GM12878 (cell line): ENCODE measurements at regions not wholly inside any gene's neighbourhood (a gene's known extent, or its start where the extent isn't known, plus 50 kb on each side); places are given as distances from the start of the nearest gene placed in this dataset.

Experiments
- ATAC-seq: fragments of 200-7000 bp; cut with Tn5 transposase; 3 replicates; pipeline ENCODE4 v1.9.1; 2020; ENCODE audit warnings: mild to moderate bottlenecking, moderate library complexity
- BruUV-seq: library from RNA; stranded (reverse); fragments of 400-500 nt; replicated peaks from 2 replicates; lab custom pipeline; 2021; lab: Mats Ljungman, UMichigan
- CTCF ChIA-PET: fragments of 300-600 bp; sonication (Branson Sonifier 250); formaldehyde crosslinking; extraction: SDS; loops from one replicate; lab custom pipeline; 2021; ENCODE audit warnings: inconsistent platforms; lab: Yijun Ruan, JAX
- POLR2A ChIA-PET: fragments of 350-600 bp; formaldehyde crosslinking; extraction: SDS; loops from one replicate; lab custom pipeline; 2021; ENCODE audit warnings: inconsistent platforms; lab: Charles Lee
- RAD21 ChIA-PET: fragments of 300-600 bp; sonication (Branson Sonifier 250); formaldehyde crosslinking; loops from one replicate; lab custom pipeline; 2023; ENCODE audit warnings: antibody characterized with exemption; ENCODE audit not compliant: unreplicated experiment; lab: Charles Lee
- SMC1A ChIA-PET: fragments of 300-600 bp; sonication (Branson Sonifier 250); formaldehyde crosslinking; loops from one replicate; lab custom pipeline; 2023; ENCODE audit not compliant: unreplicated experiment, uncharacterized antibody; lab: Charles Lee
- DNase-seq: peaks from one replicate; pipeline ENCODE4 v3.0.0-alpha.2; 2011; ENCODE audit warnings: low read depth, low spot score
- FAIRE-seq: peaks from 3 replicates; lab custom pipeline; 2011; peaks lifted over from hg19 to GRCh38; lab: Jason Lieb, UNC
- H2AFZ ChIP-seq: 2 replicates; pipeline ENCODE4 v1.6.0; 2011; ENCODE audit warnings: low read depth, low read length, control low read depth; ENCODE audit not compliant: control insufficient read depth
- H3K27ac ChIP-seq: 2 replicates; pipeline ENCODE4 v1.5.1; 2011; ENCODE audit warnings: control low read depth; ENCODE audit not compliant: control insufficient read depth, insufficient read depth
- H3K27me3 ChIP-seq, 2 experiments: replicated peaks in 1 of 2; 2 replicates each; pipeline versions ENCODE4 v1.6.0 to v1.6.1; 2011; ENCODE audit warnings: low read length in 1 of 2; ENCODE audit not compliant: control insufficient read depth in 2 of 2, insufficient read depth in 2 of 2
- H3K36me3 ChIP-seq, 2 experiments: 2 replicates each; pipeline ENCODE4 v1.5.1; 2011; ENCODE audit warnings: low read length in 1 of 2; ENCODE audit not compliant: control insufficient read depth in 2 of 2, insufficient read depth in 2 of 2
- H3K4me1 ChIP-seq: 2 replicates; pipeline ENCODE4 v1.6.1; 2011; ENCODE audit warnings: mild to moderate bottlenecking, low read length, moderate library complexity, mixed read lengths; ENCODE audit not compliant: control insufficient read depth, insufficient read depth
- H3K4me2 ChIP-seq: 2 replicates; pipeline ENCODE4 v1.6.0; 2011; ENCODE audit warnings: control low read depth; ENCODE audit not compliant: control insufficient read depth, insufficient read depth
- H3K4me3 ChIP-seq: fragments of 200-600 bp; sonication (generic); 2 replicates; pipeline ENCODE4 v1.5.1; 2016
- H3K79me2 ChIP-seq: 2 replicates; pipeline ENCODE4 v1.6.0; 2011; ENCODE audit warnings: low read length; ENCODE audit not compliant: control insufficient read depth, insufficient read depth
- H3K9ac ChIP-seq: 2 replicates; pipeline ENCODE4 v1.8.0; 2011; ENCODE audit warnings: low read length, control low read depth, mixed read lengths; ENCODE audit not compliant: control insufficient read depth, insufficient read depth
- H3K9me3 ChIP-seq: replicated peaks from 3 replicates; pipeline ENCODE4 v1.5.1; 2011; ENCODE audit warnings: mild to moderate bottlenecking, low read length; ENCODE audit not compliant: control insufficient read depth, insufficient read depth
- H4K20me1 ChIP-seq: 2 replicates; pipeline ENCODE4 v1.6.0; 2011; ENCODE audit not compliant: control insufficient read depth, insufficient read depth
- BACH1 ChIP-seq: fragments of 450-650 bp; IDR thresholded peaks from 2 replicates; pipeline ENCODE4 v1.6.1; 2017; ENCODE audit warnings: mild to moderate bottlenecking, borderline replicate concordance
- CEBPZ ChIP-seq: fragments of 150-350 bp; IDR thresholded peaks from 2 replicates; pipeline ENCODE4 v1.6.1; 2016; ENCODE audit warnings: low read depth, low read length
- E2F4 ChIP-seq: IDR thresholded peaks from 2 replicates; pipeline ENCODE4 v1.6.1; 2012; ENCODE audit warnings: low read depth, low read length, improper control_type of control experiment
- EED ChIP-seq: sonication (generic); IDR thresholded peaks from 2 replicates; pipeline ENCODE4 v1.6.1; 2016; ENCODE audit warnings: antibody characterized with exemption, low read depth
- EZH2 ChIP-seq: IDR thresholded peaks from 2 replicates; pipeline ENCODE4 v1.6.1; 2012; ENCODE audit warnings: low read depth, mild to moderate bottlenecking, control low read depth, inconsistent platforms, low read length, borderline replicate concordance; ENCODE audit not compliant: control insufficient read depth
- HDGF ChIP-seq: fragments of 450-650 bp; IDR thresholded peaks from 2 replicates; pipeline ENCODE4 v1.6.1; 2016; ENCODE audit warnings: antibody characterized with exemption
- IRF4 ChIP-seq: IDR thresholded peaks from 2 replicates; pipeline ENCODE4 v1.6.1; 2011; ENCODE audit warnings: low read depth, low read length
- SIX5 ChIP-seq: IDR thresholded peaks from 2 replicates; pipeline ENCODE4 v1.6.1; 2011; ENCODE audit warnings: mild to moderate bottlenecking, low read depth, low read length, moderate library complexity; ENCODE audit not compliant: severe bottlenecking
- SMAD1 ChIP-seq: fragments of 450-650 bp; IDR thresholded peaks from 2 replicates; pipeline ENCODE4 v1.6.1; 2018; ENCODE audit warnings: mild to moderate bottlenecking, low read depth; ENCODE audit not compliant: partially characterized antibody
- SMAD5 ChIP-seq: IDR thresholded peaks from 2 replicates; pipeline ENCODE4 v1.6.1; 2016; ENCODE audit warnings: antibody characterized with exemption, low read depth
- ZBED1 ChIP-seq: IDR thresholded peaks from 2 replicates; pipeline ENCODE4 v1.6.1; 2016; ENCODE audit warnings: borderline replicate concordance
- ZZZ3 ChIP-seq: IDR thresholded peaks from 2 replicates; pipeline ENCODE4 v1.6.1; 2011; ENCODE audit warnings: low read depth; ENCODE audit not compliant: control insufficient read depth, insufficient read length
- WGBS: methylation state at CpG from one replicate; pipeline ENCODE4 v1.1.6; 2016; ENCODE audit warnings: low lambda C conversion rate; ENCODE audit not compliant: insufficient replicate concordance, insufficient coverage; ENCODE audit errors: missing lambda C conversion rate; 5-methylcytosine and 5-hydroxymethylcytosine counted together
- in situ Hi-C: fragments of 300-500 bp; cut with MboI; formaldehyde crosslinking; loops from 9 replicates; pipeline ENCODE4 v1.14.3; 2018; ENCODE audit warnings: mixed read lengths
- intact Hi-C: fragments of 100-400 bp; cut with micrococcal nuclease; formaldehyde crosslinking; loops from one replicate; pipeline ENCODE4 v1.14.2; 2022; ENCODE audit not compliant: unreplicated experiment
- TF ChIP-seq, protein P1 (sequence below): fragments of 450-650 bp; IDR thresholded peaks from 2 replicates; pipeline ENCODE4 v1.6.1; 2016; ENCODE audit warnings: mild to moderate bottlenecking

DNA sequence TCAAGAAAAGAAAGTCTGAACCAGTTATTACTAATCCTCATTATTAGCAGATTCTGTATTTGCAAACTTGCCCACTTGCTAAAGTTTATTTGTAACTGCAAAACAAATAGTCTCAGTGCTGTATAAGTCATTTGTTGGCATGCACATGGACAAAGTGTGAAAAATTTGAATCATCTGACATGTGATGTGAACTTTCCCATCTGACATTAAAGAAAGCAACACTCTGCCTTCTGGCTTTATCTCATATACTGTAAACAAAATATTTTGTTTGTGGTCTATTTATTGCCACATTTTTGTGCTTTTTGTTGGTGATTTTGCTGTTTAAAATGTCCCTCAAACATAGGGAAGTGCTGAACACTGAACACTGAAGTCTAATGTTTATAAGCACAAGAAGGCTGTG is 513.8 kb downstream of the RPL10L start:
- Histone ChIP-seq H3K27ac (no peak overlapping the region), H3K9ac (no peak overlapping the region), H3K79me2 (no peaks in the 10 kb centered on the region), H3K9me3 (no peaks in the 10 kb centered on the region), H4K20me1 (no peaks in the 10 kb centered on the region), H3K4me3 (no peak overlapping the region), H3K4me1 (no peaks in the 10 kb centered on the region), H3K36me3 (no peaks in the 10 kb centered on the region), H3K4me2 (no peak overlapping the region), H2AFZ (no peak overlapping the region), H3K27me3 (no peaks in the 10 kb centered on the region)
- no peak for FAIRE-seq
- intact Hi-C loops (no loop called here), in situ Hi-C loops (no loop called here)
- SMC1A ChIA-PET = interaction anchor here (1.5 kb wide), 1 partner anchor 9 kb away, joined by 4 read pairs; no protein-coding TSS in a partner anchor
- RAD21 ChIA-PET = no interaction called here
- no peak for ATAC-seq
- TF ChIP-seq ZZZ3 = no peak
- no peak for TF ChIP-seq EED
- TF ChIP-seq EZH2 = no peak
- no peak for TF ChIP-seq HDGF
- TF ChIP-seq ZBED1 = no peak
- TF ChIP-seq, protein P1, sequence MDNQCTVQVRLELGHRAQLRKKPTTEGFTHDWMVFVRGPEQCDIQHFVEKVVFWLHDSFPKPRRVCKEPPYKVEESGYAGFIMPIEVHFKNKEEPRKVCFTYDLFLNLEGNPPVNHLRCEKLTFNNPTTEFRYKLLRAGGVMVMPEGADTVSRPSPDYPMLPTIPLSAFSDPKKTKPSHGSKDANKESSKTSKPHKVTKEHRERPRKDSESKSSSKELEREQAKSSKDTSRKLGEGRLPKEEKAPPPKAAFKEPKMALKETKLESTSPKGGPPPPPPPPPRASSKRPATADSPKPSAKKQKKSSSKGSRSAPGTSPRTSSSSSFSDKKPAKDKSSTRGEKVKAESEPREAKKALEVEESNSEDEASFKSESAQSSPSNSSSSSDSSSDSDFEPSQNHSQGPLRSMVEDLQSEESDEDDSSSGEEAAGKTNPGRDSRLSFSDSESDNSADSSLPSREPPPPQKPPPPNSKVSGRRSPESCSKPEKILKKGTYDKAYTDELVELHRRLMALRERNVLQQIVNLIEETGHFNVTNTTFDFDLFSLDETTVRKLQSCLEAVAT = no peak
- no TSS peak for BruUV-seq
- DNase-seq = no peak
- CTCF ChIA-PET = no interaction called here
- POLR2A ChIA-PET = no interaction called here

- Histone ChIP-seq H3K79me2 (no peaks in the 10 kb centered on the region), H3K36me3 (no peaks in the 10 kb centered on the region), H2AFZ (no peak overlapping the region), H3K4me1 (no peaks in the 10 kb centered on the region), H3K4me3 (no peak overlapping the region), H3K27ac (no peak overlapping the region), H4K20me1 (no peaks in the 10 kb centered on the region), H3K4me2 (no peak overlapping the region), H3K27me3 (no peaks in the 10 kb centered on the region), H3K9ac (no peak overlapping the region), H3K9me3 (no peaks in the 10 kb centered on the region)
- CTCF ChIA-PET = interaction anchor here (0.7 kb wide), 2 partner anchors 9 to 144 kb away, joined by 3 read pairs; no protein-coding TSS in a partner anchor
- BruUV-seq = no TSS peak
- SMC1A ChIA-PET = interaction anchor here (0.6 to 2.7 kb wide), 5 partner anchors 9 to 276 kb away, joined by 4 to 8 read pairs (median 5); no protein-coding TSS in a partner anchor
- DNase-seq = no peak
- POLR2A ChIA-PET = no interaction called here
- RAD21 ChIA-PET = no interaction called here
- FAIRE-seq = no peak
- intact Hi-C loops (no loop called here), in situ Hi-C loops (no loop called here)
- WGBS = 77% methylated on average over 1 of the region's 1 CpG
- ATAC-seq = no peak
- TF ChIP-seq SMAD1 (no peak), IRF4 (no peak), SIX5 (no peak), CEBPZ (no peak), SMAD5 (no peak), BACH1 (no peak), E2F4 (no peak)
These were observed 515.1 kb downstream of the RPL10L start for GRCh38 chr14:46136456-46136855.
